Astrocyte of the spinal cord (primary cell): ENCODE measurements at regions not wholly inside any gene's neighbourhood (a gene's known extent, or its start where the extent isn't known, plus 50 kb on each side); places are given as distances from the start of the nearest gene placed in this dataset.

Source experiments
- DNase-seq: peaks from one replicate; pipeline ENCODE4 v3.0.0; 2011; ENCODE audit warnings: low read depth, low spot score
- H3K4me3 ChIP-seq: 2 replicates; pipeline ENCODE4 v1.5.1; 2011; ENCODE audit warnings: low read depth, mild to moderate bottlenecking, low read length, moderate library complexity
- in situ Hi-C: cut with HindIII; loops from 2 replicates; pipeline ENCODE4 v1.10.0; 2017; ENCODE audit warnings: low sequenced_read_pairs
- TF ChIP-seq, protein P1 (sequence below): IDR thresholded peaks from 2 replicates; pipeline ENCODE4 v1.5.1; 2012; ENCODE audit warnings: low read depth, mild to moderate bottlenecking, low read length, inconsistent platforms

DNA sequence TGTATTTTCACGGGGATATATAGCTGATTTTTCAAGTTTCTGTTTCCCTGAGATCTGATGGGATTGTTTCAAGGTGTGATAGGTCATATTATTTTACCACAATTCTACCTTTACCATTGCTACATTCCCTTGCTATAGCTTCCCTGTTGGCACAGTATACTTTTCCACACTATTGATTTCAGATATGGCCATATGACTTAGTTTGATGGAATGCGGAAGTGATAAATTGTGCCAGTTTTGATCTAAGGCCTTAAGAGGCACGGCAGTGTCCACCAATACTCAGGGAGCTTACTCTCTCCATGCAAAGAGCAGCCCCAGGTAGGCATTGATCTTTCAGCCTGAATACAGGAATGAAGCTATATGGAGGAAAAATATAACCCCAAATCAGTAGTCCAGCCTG is 315.7 kb downstream of the SLC16A7 start:
- TF ChIP-seq, protein P1, sequence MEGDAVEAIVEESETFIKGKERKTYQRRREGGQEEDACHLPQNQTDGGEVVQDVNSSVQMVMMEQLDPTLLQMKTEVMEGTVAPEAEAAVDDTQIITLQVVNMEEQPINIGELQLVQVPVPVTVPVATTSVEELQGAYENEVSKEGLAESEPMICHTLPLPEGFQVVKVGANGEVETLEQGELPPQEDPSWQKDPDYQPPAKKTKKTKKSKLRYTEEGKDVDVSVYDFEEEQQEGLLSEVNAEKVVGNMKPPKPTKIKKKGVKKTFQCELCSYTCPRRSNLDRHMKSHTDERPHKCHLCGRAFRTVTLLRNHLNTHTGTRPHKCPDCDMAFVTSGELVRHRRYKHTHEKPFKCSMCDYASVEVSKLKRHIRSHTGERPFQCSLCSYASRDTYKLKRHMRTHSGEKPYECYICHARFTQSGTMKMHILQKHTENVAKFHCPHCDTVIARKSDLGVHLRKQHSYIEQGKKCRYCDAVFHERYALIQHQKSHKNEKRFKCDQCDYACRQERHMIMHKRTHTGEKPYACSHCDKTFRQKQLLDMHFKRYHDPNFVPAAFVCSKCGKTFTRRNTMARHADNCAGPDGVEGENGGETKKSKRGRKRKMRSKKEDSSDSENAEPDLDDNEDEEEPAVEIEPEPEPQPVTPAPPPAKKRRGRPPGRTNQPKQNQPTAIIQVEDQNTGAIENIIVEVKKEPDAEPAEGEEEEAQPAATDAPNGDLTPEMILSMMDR = no peak
- in situ Hi-C loops = no loop called here
- H3K4me3 ChIP-seq = no peak overlapping the region
- no peak for DNase-seq

DNA sequence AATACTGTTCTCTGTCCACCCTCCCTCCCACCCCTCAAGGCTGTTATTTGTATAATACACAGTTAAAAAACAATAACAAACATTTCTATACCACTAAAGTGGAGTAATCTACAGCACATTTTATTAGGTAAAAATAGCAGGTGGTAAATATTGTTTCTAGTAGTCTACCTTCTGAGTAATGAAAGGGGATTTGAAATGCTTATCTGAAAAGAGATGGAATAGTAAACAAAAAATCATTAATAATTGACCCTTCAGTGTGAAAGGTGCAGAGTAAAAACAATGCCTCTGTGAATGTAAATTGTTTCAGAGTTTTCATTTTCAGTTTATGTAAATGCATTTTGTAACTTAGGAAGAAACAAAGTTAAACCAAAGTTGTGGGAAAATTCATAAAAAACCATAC is 321.2 kb downstream of the SLC16A7 start:
- in situ Hi-C loops = no loop called here
- DNase-seq = no peak
- no peak overlapping the region for H3K4me3 ChIP-seq
- TF ChIP-seq, protein P1 = no peak

DNA sequence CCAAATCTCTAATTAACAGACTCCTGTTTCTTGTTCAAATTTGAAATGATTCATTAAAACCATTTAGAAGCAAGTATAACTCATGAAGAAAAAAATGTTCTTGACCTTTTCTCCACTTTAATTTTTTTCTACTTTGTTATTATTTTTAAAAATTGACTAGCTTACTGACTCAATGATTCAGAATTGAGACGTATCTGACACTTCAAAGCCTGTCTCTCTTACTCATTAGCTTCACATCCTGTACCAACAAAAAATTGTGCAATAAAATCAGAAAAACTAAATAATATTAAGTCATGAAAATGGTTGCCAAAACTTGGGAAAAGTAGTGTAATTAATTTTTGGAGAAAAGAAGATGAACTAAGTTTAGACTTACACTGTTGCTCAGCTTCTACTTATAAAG is 331.2 kb downstream of the SLC16A7 start:
- in situ Hi-C loops = no loop called here
- no peak for DNase-seq

DNA sequence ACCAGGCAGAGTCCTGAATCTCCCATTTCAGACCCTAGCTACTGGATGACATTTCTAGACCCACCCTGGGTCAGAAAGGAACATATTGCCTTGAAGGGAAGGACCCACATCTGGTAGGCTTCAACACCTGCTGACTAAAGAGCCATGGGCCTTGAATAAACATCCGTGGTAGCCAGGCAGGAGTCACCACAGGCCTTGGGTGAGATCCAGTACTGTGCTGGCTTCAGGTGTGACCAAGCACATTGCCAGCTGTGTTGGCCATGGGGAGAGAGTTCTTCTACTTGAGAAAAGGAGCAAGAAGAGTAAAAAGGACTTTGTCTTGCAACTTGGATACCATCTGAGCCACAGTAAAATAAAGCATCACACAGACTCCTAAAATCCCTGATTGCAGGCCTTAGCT is 332.6 kb downstream of the SLC16A7 start:
- DNase-seq = no peak
- in situ Hi-C loops = no loop called here
- TF ChIP-seq, protein P1 = no peak
- H3K4me3 ChIP-seq = no peak overlapping the region

More for the DNA sequence above, 331.2 kb downstream of the SLC16A7 start:
- H3K4me3 ChIP-seq = no peak overlapping the region
- TF ChIP-seq, protein P1 = no peak

DNA sequence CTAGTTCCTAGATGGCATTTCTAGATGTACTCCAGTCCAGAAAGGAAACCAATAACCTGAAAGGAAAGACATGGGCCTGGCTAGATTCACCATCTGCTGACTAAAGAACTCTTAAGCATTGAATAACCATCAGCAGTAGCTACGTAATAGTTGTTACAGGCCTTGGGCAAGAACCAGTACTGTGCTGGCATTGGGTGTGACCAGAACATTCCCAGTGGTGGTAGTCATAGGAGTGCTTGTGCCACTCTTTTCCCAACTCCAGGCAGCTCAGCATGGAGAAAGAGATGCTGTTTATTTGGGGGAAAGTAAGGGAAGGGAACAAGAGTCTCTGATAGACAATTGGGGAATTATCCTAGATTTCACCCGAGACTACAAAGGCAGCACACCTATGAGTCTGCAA is 333.3 kb downstream of the SLC16A7 start:
- in situ Hi-C loops = no loop called here
- TF ChIP-seq, protein P1 = no peak
- DNase-seq = peak; percentile 13
- H3K4me3 ChIP-seq = no peak overlapping the region

DNA sequence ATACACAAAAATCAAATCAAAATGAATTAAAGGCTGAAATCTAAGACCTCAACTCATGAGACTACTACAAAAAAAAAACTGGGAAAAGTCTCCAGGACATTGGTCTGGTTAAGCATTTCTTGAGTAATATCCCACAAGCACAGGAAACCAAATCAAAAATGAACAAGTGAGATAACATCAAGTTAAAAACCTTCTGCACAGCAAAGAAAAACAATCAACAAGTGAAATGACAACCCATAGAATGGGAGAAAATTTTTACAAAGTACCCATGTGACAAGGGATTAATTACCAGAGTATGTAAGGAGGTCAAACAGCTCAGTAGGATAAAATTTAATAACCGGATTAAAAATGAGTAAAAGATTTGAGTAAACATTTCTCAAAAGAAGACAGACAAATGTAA is 338.7 kb downstream of the SLC16A7 start:
- DNase-seq = no peak
- TF ChIP-seq, protein P1 = no peak
- H3K4me3 ChIP-seq = no peak overlapping the region
- in situ Hi-C loops = no loop called here

DNA sequence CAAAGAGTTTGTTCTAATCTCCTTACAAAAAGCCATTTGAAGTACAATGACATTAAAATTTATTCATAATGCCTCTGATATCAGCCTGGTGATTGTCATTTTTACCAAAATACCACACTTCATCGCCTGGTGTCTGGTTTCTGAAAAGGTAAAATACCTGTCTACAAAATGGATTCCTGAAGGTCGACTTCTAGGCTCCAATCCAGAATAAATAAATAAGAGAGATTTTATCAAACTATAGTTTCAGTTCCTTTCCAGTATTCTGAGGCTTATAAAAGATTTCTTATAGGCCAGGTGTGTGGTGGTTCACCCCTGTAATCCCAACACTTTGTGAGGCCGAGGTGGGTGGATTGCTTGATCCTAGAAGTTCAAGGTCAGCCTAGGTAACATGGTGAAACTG is 340.7 kb downstream of the SLC16A7 start:
- in situ Hi-C loops = no loop called here

More for the DNA sequence above, 340.7 kb downstream of the SLC16A7 start:
- H3K4me3 ChIP-seq = no peak overlapping the region
- DNase-seq = no peak
- TF ChIP-seq, protein P1 = no peak
